K562 (cell line): ENCODE measurements at regions not wholly inside any gene's neighbourhood (a gene's known extent, or its start where the extent isn't known, plus 50 kb on each side); places are given as distances from the start of the nearest gene placed in this dataset.

Experiments used
- ATAC-seq: fragments of 200-7000 bp; cut with Tn5 transposase; 3 replicates; pipeline ENCODE4 v1.9.1; 2020; ENCODE audit warnings: moderate library complexity
- BruUV-seq: library from RNA; stranded (reverse); fragments of 400-500 nt; replicated peaks from 2 replicates; lab custom pipeline; 2021; lab: Mats Ljungman, UMichigan
- CTCF ChIA-PET: fragments of 300-600 bp; formaldehyde crosslinking; extraction: SDS; loops from one replicate; lab custom pipeline; 2021; ENCODE audit warnings: low intra/inter-chr PET ratio; lab: Yijun Ruan, JAX
- POLR2A ChIA-PET: fragments of 300-600, 350-650 bp; sonication (Branson Sonifier 250); formaldehyde crosslinking; extraction: SDS; loops from one replicate; lab custom pipeline; 2021; ENCODE audit warnings: antibody characterized with exemption, inconsistent platforms; lab: Yijun Ruan, JAX
- DNase-seq, 4 experiments: peaks; one replicate each; pipeline versions ENCODE4 v3.0.0 to v3.0.0-alpha.2; 2011 to 2018; ENCODE audit warnings: low spot score in 3 of 4, mixed read lengths in 3 of 4; ENCODE audit errors: extremely low read depth in 1 of 4
- FAIRE-seq: peaks from 2 replicates; lab custom pipeline; 2011; peaks lifted over from hg19 to GRCh38; lab: Jason Lieb, UNC
- H2AFZ ChIP-seq: 2 replicates; pipeline ENCODE4 v1.6.0; 2011; ENCODE audit warnings: low read depth, low read length, control low read depth, inconsistent platforms
- H3K27ac ChIP-seq: fragments of 200-600 bp; 3 replicates; pipeline ENCODE4 v1.8.0; 2011; ENCODE audit warnings: low read depth, mild to moderate bottlenecking, control low read depth, inconsistent platforms, low read length, moderate library complexity, mixed read lengths; ENCODE audit errors: extremely low read depth
- H3K27me3 ChIP-seq, 2 experiments: fragments of 300-600 bp in 1 of 2; 2 replicates in 1 of 2; 3 replicates in 1 of 2; pipeline versions ENCODE4 v1.6.0 to v1.8.0; 2011; ENCODE audit warnings: inconsistent platforms in 2 of 2, low read length in 2 of 2, mild to moderate bottlenecking in 1 of 2, mixed read lengths in 1 of 2, moderate library complexity in 1 of 2; ENCODE audit not compliant: control insufficient read depth in 2 of 2, insufficient read depth in 2 of 2
- H3K36me3 ChIP-seq: fragments of 300-600 bp; 3 replicates; pipeline ENCODE4 v1.8.0; 2011; ENCODE audit warnings: mild to moderate bottlenecking, low read length, inconsistent platforms; ENCODE audit not compliant: control insufficient read depth, insufficient read depth
- H3K4me1 ChIP-seq, 2 experiments: fragments of 200-600 bp in 1 of 2; replicated peaks in 1 of 2; 2 replicates in 1 of 2; 3 replicates in 1 of 2; pipeline versions ENCODE4 v1.5.1 to v1.8.0; 2011; ENCODE audit warnings: inconsistent platforms in 2 of 2, low read length in 2 of 2, mild to moderate bottlenecking in 1 of 2, mixed read lengths in 1 of 2, moderate library complexity in 1 of 2; ENCODE audit not compliant: control insufficient read depth in 2 of 2, insufficient read depth in 2 of 2
- H3K4me2 ChIP-seq: 2 replicates; pipeline ENCODE4 v1.6.1; 2011; ENCODE audit warnings: low read length, control low read depth, inconsistent platforms, mixed read lengths; ENCODE audit not compliant: insufficient read depth
- H3K4me3 ChIP-seq: fragments of 200-600 bp; sonication (generic), shearing (Covaris generic); 2 replicates; pipeline ENCODE4 v1.5.1; 2016; ENCODE audit warnings: control low read depth, inconsistent platforms
- H3K79me2 ChIP-seq: fragments of 200-600 bp; 3 replicates; pipeline ENCODE4 v1.8.0; 2011; ENCODE audit warnings: low read length, inconsistent platforms; ENCODE audit not compliant: control insufficient read depth, insufficient read depth
- H3K9ac ChIP-seq, 2 experiments: 2 replicates each; pipeline versions ENCODE4 v1.6.0 to v1.6.1; 2011; ENCODE audit warnings: low read depth in 2 of 2, low read length in 2 of 2, control low read depth in 1 of 2, inconsistent platforms in 1 of 2, mild to moderate bottlenecking in 1 of 2, mixed read lengths in 1 of 2; ENCODE audit not compliant: insufficient read depth in 1 of 2
- H3K9me1 ChIP-seq: one replicate; pipeline ENCODE4 v1.6.0; 2011; ENCODE audit warnings: inconsistent platforms, mild to moderate bottlenecking, low read length, moderate library complexity; ENCODE audit not compliant: control insufficient read depth, insufficient read depth
- H3K9me3 ChIP-seq: replicated peaks from 2 replicates; pipeline ENCODE4 v1.5.1; 2011; ENCODE audit warnings: low read depth, low read length, inconsistent platforms; ENCODE audit not compliant: control insufficient read depth, insufficient read depth
- H4K20me1 ChIP-seq: replicated peaks from 2 replicates; pipeline ENCODE4 v1.6.1; 2011; ENCODE audit warnings: low read length, inconsistent platforms, mixed read lengths; ENCODE audit not compliant: control insufficient read depth, insufficient read depth
- EHMT2 ChIP-seq: fragments of 450-650 bp; IDR thresholded peaks from 2 replicates; pipeline ENCODE4 v1.6.1; 2018; ENCODE audit warnings: antibody characterized with exemption
- MIER1 ChIP-seq: fragments of 450-650 bp; IDR thresholded peaks from 2 replicates; pipeline ENCODE4 v1.6.1; 2016; ENCODE audit warnings: antibody characterized with exemption, mild to moderate bottlenecking, low read depth
- NFRKB ChIP-seq: fragments of 450-650 bp; IDR thresholded peaks from 2 replicates; pipeline ENCODE4 v1.6.1; 2016; ENCODE audit warnings: low read depth
- REST ChIP-seq, 2 experiments: fragments of 450-650 bp; formaldehyde crosslinking in 1 of 2; IDR thresholded peaks; 2 replicates each; pipeline versions ENCODE4 v1.4.0 to v1.6.1; 2014 to 2020; ENCODE audit warnings: mild to moderate bottlenecking in 2 of 2, borderline replicate concordance in 1 of 2, low read depth in 1 of 2
- TCFL5 ChIP-seq: fragments of 250-450 bp; sonication (Bioruptor Pico); conservative IDR thresholded peaks from 2 replicates; pipeline ENCODE4 v1.6.1; 2021; ENCODE audit warnings: mild to moderate bottlenecking, moderate library complexity, matching md5 sums
- ZNF224 ChIP-seq: sonication (generic); formaldehyde crosslinking; IDR thresholded peaks from 2 replicates; pipeline ENCODE4 v1.8.0; 2022; ENCODE audit warnings: mild to moderate bottlenecking, missing genetic modification reagents
- WGBS: fragments of 100-300 bp; shearing (Covaris generic); methylation state at CpG from one replicate; pipeline ENCODE4 v1.1.6; 2016; ENCODE audit warnings: low coverage, mixed read lengths; ENCODE audit not compliant: insufficient coverage; ENCODE audit errors: missing lambda C conversion rate; 5-methylcytosine and 5-hydroxymethylcytosine counted together
- in situ Hi-C: fragments of 300-500 bp; cut with MboI; formaldehyde crosslinking; loops from 4 replicates; pipeline ENCODE4 v1.15.0; 2018; ENCODE audit warnings: inconsistent platforms, mixed read lengths
- intact Hi-C: fragments of 100-400 bp; cut with micrococcal nuclease; formaldehyde crosslinking; loops from 2 replicates; pipeline ENCODE4 v1.14.2; 2022

GRCh38 chr9:118059484-118060278 lies 355.5 kb downstream of the TLR4 start:
- TF ChIP-seq REST (IDR thresholded peaks at IDR 0.05; ENCODE audit: borderline replicate concordance) (peak; percentile 95), REST (CRISPR knock-in tag; IDR thresholded peaks at IDR 0.05; ENCODE audit: low read depth) (peak; percentile 91), NFRKB (no peak), MIER1 (peak; percentile 79), ZNF224 (no peak), EHMT2 (peak; percentile 89), TCFL5 (CRISPR knock-in tag) (no peak)
- BruUV-seq, result no TSS peak
- POLR2A ChIA-PET, result no interaction called here
- Histone ChIP-seq H2AFZ (no peak overlapping the region), H3K79me2 (no peaks in the 10 kb centered on the region), H3K36me3 (no peaks in the 10 kb centered on the region), H3K4me3 (no peak overlapping the region), H3K27me3 (no peaks in the 10 kb centered on the region), H3K9me1 (no peaks in the 10 kb centered on the region), H3K4me2 (no peak overlapping the region), H3K4me1 (no peaks in the 10 kb centered on the region), H3K9me3 (no peaks in the 10 kb centered on the region), H4K20me1 (no peaks in the 10 kb centered on the region), H3K27ac (no peak overlapping the region), H3K9ac (no peak overlapping the region)
- no peak for ATAC-seq
- CTCF ChIA-PET, result no interaction called here
- in situ Hi-C loops, result no loop called here
- intact Hi-C loops, result no loop called here
- WGBS, result 2% methylated on average over 11 of the region's 11 CpGs
- peak in 2 of 4 experiments; percentile 7 to 18 for DNase-seq
- FAIRE-seq, result no peak
